ENCODE measurements at regions not wholly inside any gene's neighbourhood (a gene's known extent, or its start where the extent isn't known, plus 50 kb on each side); places are given as distances from the start of the nearest gene placed in this dataset.

- H3K9me3 ChIP-seq (ENCODE audit: control insufficient read depth in 1 of 2, insufficient read depth in 1 of 2, low read length in 2 of 2), result no peaks in the 10 kb centered on the region
- CTCF ChIA-PET, result no interaction called here
- no peak for DNase-seq
- intact Hi-C loops (cut with DNase I, micrococcal nuclease), result no loop called here
- Mint-ChIP-seq H3K4me3 (no peak overlapping the region), H3K36me3 (ENCODE audit: low read depth) (no peaks in the 10 kb centered on the region), H3K4me1 (ENCODE audit: low read depth) (no peaks in the 10 kb centered on the region), H3K27ac (no peak overlapping the region), H3K27me3 (no peaks in the 10 kb centered on the region), H3K9me3 (peaks cover 12% of the 10 kb centered on the region)
- no peaks in the 10 kb centered on the region for H3K27me3 ChIP-seq (ENCODE audit: control insufficient read depth in 1 of 2, insufficient read depth in 2 of 2, low read length in 2 of 2)
- no peaks in the 10 kb centered on the region for H3K36me3 ChIP-seq (ENCODE audit: insufficient read depth, low read length)
- H3K4me3 ChIP-seq (ENCODE audit: low read length), result no peak overlapping the region
- H3K4me1 ChIP-seq (ENCODE audit: insufficient read depth, low read length), result no peaks in the 10 kb centered on the region
- H3K27ac ChIP-seq (ENCODE audit: low read depth in 1 of 2, low read length in 2 of 2), result no peak overlapping the region
- POLR2A ChIA-PET, result no interaction called here
- no peak for ATAC-seq (ENCODE audit: poor library complexity)
- TF ChIP-seq, protein P1, sequence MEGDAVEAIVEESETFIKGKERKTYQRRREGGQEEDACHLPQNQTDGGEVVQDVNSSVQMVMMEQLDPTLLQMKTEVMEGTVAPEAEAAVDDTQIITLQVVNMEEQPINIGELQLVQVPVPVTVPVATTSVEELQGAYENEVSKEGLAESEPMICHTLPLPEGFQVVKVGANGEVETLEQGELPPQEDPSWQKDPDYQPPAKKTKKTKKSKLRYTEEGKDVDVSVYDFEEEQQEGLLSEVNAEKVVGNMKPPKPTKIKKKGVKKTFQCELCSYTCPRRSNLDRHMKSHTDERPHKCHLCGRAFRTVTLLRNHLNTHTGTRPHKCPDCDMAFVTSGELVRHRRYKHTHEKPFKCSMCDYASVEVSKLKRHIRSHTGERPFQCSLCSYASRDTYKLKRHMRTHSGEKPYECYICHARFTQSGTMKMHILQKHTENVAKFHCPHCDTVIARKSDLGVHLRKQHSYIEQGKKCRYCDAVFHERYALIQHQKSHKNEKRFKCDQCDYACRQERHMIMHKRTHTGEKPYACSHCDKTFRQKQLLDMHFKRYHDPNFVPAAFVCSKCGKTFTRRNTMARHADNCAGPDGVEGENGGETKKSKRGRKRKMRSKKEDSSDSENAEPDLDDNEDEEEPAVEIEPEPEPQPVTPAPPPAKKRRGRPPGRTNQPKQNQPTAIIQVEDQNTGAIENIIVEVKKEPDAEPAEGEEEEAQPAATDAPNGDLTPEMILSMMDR (IDR thresholded peaks at IDR 0.05), result no peak
Observed at GRCh38 chr13:64186503-64187250, 2771.0 kb upstream of the PCDH20 start.

DNA sequence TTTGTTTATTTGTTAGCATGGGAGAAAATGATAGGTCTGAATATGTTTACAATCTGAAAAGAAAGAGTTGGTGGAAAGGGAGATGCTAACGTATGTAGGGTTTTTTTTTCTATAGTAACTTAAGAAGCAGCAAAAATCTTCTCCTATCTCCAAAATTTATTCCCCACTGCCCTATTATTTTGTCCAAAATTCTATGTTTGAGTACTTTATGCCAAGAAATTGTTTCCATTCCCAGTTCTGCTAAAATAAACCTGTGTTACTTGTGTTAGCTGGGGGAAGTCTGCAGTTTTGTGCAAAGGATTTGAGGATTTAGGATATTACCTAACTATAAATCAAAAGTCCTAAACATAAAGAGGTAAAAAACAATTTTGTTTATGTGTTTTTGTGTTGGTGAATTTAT is 2770.4 kb upstream of the PCDH20 start:
- Histone ChIP-seq H3K4me3 (ENCODE audit: low read length) (no peak overlapping the region), H3K36me3 (ENCODE audit: insufficient read depth, low read length) (no peaks in the 10 kb centered on the region), H3K27ac (ENCODE audit: low read depth in 1 of 2, low read length in 2 of 2) (no peak overlapping the region), H3K9me3 (ENCODE audit: control insufficient read depth in 1 of 2, insufficient read depth in 1 of 2, low read length in 2 of 2) (no peaks in the 10 kb centered on the region), H3K4me1 (ENCODE audit: insufficient read depth, low read length) (no peaks in the 10 kb centered on the region), H3K27me3 (ENCODE audit: control insufficient read depth in 1 of 2, insufficient read depth in 2 of 2, low read length in 2 of 2) (no peaks in the 10 kb centered on the region)
- intact Hi-C loops (cut with DNase I, micrococcal nuclease), result no loop called here
- Mint-ChIP-seq H3K36me3 (ENCODE audit: low read depth) (no peaks in the 10 kb centered on the region), H3K4me1 (ENCODE audit: low read depth) (no peaks in the 10 kb centered on the region), H3K27me3 (no peaks in the 10 kb centered on the region), H3K4me3 (no peak overlapping the region), H3K27ac (no peak overlapping the region), H3K9me3 (peaks cover 12% of the 10 kb centered on the region)
- TF ChIP-seq, protein P1 (IDR thresholded peaks at IDR 0.05), result no peak
- no peak for ATAC-seq (ENCODE audit: poor library complexity)
- DNase-seq, result no peak
- ChIA-PET CTCF (no interaction called here), POLR2A (no interaction called here)

- CTCF ChIA-PET, result no interaction called here
- no peaks in the 10 kb centered on the region for H3K36me3 Mint-ChIP-seq (ENCODE audit: low read depth)
- H3K9me3 Mint-ChIP-seq, result peaks cover 12% of the 10 kb centered on the region
- H3K27me3 Mint-ChIP-seq, result no peaks in the 10 kb centered on the region
- POLR2A ChIA-PET, result no interaction called here
- TF ChIP-seq, protein P1 (IDR thresholded peaks at IDR 0.05), result no peak
- Histone ChIP-seq H3K36me3 (ENCODE audit: insufficient read depth, low read length) (no peaks in the 10 kb centered on the region), H3K27me3 (ENCODE audit: control insufficient read depth in 1 of 2, insufficient read depth in 2 of 2, low read length in 2 of 2) (no peaks in the 10 kb centered on the region), H3K4me1 (ENCODE audit: insufficient read depth, low read length) (no peaks in the 10 kb centered on the region), H3K27ac (ENCODE audit: low read depth in 1 of 2, low read length in 2 of 2) (no peak overlapping the region), H3K4me3 (ENCODE audit: low read length) (no peak overlapping the region), H3K9me3 (ENCODE audit: control insufficient read depth in 1 of 2, insufficient read depth in 1 of 2, low read length in 2 of 2) (peaks cover 0 to 10% of the 10 kb centered on the region in 2 experiments)
- no peaks in the 10 kb centered on the region for H3K4me1 Mint-ChIP-seq (ENCODE audit: low read depth)
- ATAC-seq (ENCODE audit: poor library complexity), result no peak
- no peak overlapping the region for H3K27ac Mint-ChIP-seq
- no peak for DNase-seq
- H3K4me3 Mint-ChIP-seq, result no peak overlapping the region
- intact Hi-C loops (cut with DNase I, micrococcal nuclease), result no loop called here
Observed at GRCh38 chr13:64180756-64181155, 2765.1 kb upstream of the PCDH20 start.
